AG04449 (cell line): ENCODE measurements at regions not wholly inside any gene's neighbourhood (a gene's known extent, or its start where the extent isn't known, plus 50 kb on each side); places are given as distances from the start of the nearest gene placed in this dataset.

Experiments
- CTCF ChIA-PET: fragments of 350-600 bp; formaldehyde crosslinking; extraction: SDS; loops from one replicate; lab custom pipeline; 2021; ENCODE audit warnings: antibody characterized with exemption; lab: Yijun Ruan, JAX
- POLR2A ChIA-PET: fragments of 400-600, 350-600 bp; formaldehyde crosslinking; extraction: SDS; loops from one replicate; lab custom pipeline; 2020; ENCODE audit warnings: antibody characterized with exemption, inconsistent platforms; lab: Yijun Ruan, JAX
- DNase-seq: peaks from one replicate; pipeline ENCODE4 v3.0.0-alpha.2; 2010; ENCODE audit warnings: low read depth, low spot score
- H3K4me3 ChIP-seq: 2 replicates; pipeline ENCODE4 v1.5.1; 2011; ENCODE audit warnings: low read depth, mild to moderate bottlenecking, control low read depth, low read length
- TF ChIP-seq, protein P1 (sequence below): IDR thresholded peaks from one replicate; pipeline ENCODE4 v1.5.1; 2011; ENCODE audit warnings: mild to moderate bottlenecking, moderate library complexity, low read length, control low read depth, inconsistent platforms; ENCODE audit not compliant: insufficient read depth; ENCODE audit errors: missing control alignments

DNA sequence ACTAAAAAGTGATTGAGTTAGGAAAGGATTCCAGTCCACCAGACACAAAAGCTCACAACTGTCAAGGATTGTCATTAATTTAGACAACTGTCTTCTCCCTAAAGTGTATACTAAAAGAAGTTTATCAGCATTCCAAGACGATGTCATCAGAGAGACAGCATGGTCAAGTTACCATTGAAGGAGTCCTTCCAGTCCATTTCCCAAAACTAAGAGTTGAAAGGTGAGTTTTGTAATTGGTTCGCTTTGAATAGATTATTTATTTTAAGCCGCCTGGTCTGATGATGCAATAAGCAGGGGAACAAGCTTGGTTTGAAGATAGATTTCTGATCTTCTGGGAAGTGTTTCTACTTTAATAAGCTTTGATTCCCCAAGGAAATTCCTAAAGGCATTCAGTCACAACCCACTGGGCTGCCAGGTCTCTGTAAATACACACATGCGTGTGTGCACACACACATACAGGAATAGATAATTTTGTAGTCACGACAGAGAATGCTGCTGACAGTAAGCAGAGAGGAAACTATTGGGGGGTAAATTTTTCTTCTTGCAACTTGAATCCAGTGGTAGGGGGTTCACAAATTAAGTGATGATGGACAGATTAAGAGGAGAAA lies 234.8 kb downstream of the PIK3R1 start:
- TF ChIP-seq, protein P1, sequence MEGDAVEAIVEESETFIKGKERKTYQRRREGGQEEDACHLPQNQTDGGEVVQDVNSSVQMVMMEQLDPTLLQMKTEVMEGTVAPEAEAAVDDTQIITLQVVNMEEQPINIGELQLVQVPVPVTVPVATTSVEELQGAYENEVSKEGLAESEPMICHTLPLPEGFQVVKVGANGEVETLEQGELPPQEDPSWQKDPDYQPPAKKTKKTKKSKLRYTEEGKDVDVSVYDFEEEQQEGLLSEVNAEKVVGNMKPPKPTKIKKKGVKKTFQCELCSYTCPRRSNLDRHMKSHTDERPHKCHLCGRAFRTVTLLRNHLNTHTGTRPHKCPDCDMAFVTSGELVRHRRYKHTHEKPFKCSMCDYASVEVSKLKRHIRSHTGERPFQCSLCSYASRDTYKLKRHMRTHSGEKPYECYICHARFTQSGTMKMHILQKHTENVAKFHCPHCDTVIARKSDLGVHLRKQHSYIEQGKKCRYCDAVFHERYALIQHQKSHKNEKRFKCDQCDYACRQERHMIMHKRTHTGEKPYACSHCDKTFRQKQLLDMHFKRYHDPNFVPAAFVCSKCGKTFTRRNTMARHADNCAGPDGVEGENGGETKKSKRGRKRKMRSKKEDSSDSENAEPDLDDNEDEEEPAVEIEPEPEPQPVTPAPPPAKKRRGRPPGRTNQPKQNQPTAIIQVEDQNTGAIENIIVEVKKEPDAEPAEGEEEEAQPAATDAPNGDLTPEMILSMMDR, result no peak
- DNase-seq, result no peak
- POLR2A ChIA-PET, result no interaction called here
- H3K4me3 ChIP-seq, result no peak overlapping the region
- CTCF ChIA-PET, result interaction anchor here (0.7 to 7.2 kb wide), 4 partner anchors 9 to 164 kb away, joined by 3 to 43 read pairs (median 10); no protein-coding TSS in a partner anchor

DNA sequence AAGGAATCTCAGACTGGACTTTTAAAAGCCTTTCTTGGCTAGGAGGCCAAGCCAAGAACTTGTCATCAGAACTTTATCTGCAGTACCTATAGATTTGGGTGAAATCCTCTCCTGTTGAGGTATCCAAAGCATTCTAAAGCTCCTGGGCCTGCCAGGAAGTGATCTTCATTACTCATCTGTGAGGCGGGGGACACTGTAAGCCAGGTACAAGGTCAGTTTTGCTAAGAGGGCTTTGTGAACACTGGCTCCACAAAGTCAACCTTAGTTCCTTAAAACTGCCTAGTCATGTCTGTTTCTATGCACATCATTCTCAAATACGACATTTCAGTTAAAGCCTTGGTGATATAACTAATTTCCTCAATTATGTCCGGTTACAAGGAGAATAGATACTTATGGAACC lies 236.7 kb downstream of the PIK3R1 start:
- POLR2A ChIA-PET, result no interaction called here
- no peak for DNase-seq
- CTCF ChIA-PET, result interaction anchor here (3.3 to 7.2 kb wide), 2 partner anchors 9 to 166 kb away, joined by 16 to 43 read pairs; no protein-coding TSS in a partner anchor
- TF ChIP-seq, protein P1, result no peak
- H3K4me3 ChIP-seq, result no peak overlapping the region

DNA sequence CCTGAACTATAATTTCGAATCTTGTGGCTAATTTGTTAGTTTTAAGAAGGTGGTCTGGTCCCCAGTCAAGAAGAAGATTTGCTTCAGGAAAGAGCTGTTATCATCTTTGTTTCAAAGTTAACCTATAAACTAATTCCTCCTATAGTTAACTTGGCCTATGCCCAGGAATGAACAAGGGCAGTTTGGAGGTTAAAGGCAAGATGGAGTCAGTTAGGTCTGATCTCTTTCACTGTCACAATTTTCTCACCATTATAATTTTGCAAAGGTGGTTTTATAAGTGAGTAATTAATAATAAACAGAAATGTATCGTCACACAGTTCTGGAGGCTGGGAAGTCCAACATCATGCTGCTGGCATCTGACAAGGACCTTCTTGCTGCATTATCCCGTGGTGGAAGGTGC lies 238.6 kb downstream of the PIK3R1 start:
- CTCF ChIA-PET, result interaction anchor here (1.0 to 1.4 kb wide), 2 partner anchors 166 to 509 kb away, joined by 3 read pairs; no protein-coding TSS in a partner anchor
- no peak for DNase-seq

DNA sequence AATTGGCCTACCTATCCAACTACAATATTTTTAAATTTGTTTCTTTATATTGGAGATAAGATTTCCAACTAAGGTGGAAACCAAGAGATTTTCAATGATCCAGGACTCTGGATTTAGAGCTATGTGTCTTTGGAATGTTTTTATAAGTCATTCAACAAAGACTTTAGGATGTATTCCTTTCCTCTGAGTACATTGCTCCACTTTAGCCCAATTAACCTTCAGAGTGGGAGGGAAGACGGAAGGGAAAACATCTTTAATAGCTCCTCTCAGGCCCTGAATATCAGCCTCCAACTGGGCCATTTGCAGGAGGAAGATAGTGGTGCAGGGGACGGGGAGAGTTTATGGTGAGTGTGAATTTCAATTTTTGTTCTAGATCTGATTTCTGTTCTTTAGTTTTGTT lies 239.2 kb downstream of the PIK3R1 start:
- CTCF ChIA-PET, result interaction anchor here (1.4 to 3.5 kb wide), 3 partner anchors 31 to 508 kb away, joined by 3 to 31 read pairs (median 3); no protein-coding TSS in a partner anchor
- no peak overlapping the region for H3K4me3 ChIP-seq
- no peak for DNase-seq
- POLR2A ChIA-PET, result interaction anchor here (0.6 to 0.7 kb wide), 2 partner anchors 21 to 23 kb away, joined by 3 read pairs; no protein-coding TSS in a partner anchor
- TF ChIP-seq, protein P1, result no peak

More for the DNA sequence above, 238.6 kb downstream of the PIK3R1 start:
- TF ChIP-seq, protein P1, result no peak
- POLR2A ChIA-PET, result interaction anchor here (0.7 kb wide), 1 partner anchor 20 kb away, joined by 3 read pairs; no protein-coding TSS in a partner anchor
- H3K4me3 ChIP-seq, result no peak overlapping the region

DNA sequence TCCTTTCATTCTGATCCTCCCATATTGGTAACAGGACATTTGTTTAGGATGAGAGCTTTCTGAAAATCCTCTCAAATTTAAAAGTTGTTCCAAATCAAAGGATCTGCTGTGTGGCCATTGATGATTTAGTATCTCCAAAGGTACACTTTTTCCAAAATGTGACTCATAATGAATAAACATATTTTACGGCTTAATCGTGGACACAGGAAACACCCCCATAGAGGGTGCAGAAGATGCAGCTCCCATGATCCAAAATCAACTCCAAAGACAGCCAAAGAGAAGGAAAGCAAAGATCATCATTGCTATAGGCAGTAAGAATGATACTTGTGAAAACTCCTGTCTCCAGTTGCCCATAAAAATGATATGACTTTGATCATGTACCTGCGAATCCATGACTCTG lies 239.7 kb downstream of the PIK3R1 start:
- ChIA-PET CTCF (interaction anchor here (1.4 to 3.5 kb wide), 3 partner anchors 30 to 507 kb away, joined by 3 to 31 read pairs (median 3); no protein-coding TSS in a partner anchor), POLR2A (interaction anchor here (0.6 kb wide), 1 partner anchor 23 kb away, joined by 3 read pairs; no protein-coding TSS in a partner anchor)
- TF ChIP-seq, protein P1, result no peak
- DNase-seq, result no peak
- no peak overlapping the region for H3K4me3 ChIP-seq

DNA sequence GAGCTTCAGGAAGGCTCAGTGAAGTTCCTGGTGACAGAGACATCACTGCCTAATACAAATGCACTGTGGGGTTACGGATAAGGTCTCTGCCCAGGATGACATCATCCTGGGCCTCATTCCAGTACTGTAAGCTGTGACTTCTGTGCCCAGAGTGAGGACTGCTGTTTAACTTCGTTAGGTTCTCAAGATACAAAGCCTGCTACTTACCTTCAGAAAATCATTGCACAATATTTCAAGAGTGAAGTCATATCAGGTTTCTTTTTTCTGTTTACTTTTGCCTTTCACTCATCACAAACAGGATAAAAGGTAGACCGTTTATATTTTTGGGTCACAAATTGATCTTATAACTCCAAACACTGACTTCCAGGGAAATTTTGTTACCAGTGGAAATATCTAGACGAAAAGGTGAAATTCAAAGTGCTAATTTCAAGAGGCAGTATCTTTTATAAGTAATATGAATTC lies 241.2 kb downstream of the PIK3R1 start:
- POLR2A ChIA-PET, result no interaction called here
- no peak overlapping the region for H3K4me3 ChIP-seq
- no peak for DNase-seq
- CTCF ChIA-PET, result interaction anchor here (1.0 to 3.5 kb wide), 3 partner anchors 17 to 170 kb away, joined by 4 to 31 read pairs (median 5); no protein-coding TSS in a partner anchor
- TF ChIP-seq, protein P1, result no peak
